Frontal cortex (tissue), 3 donors: ENCODE measurements at regions not wholly inside any gene's neighbourhood (a gene's known extent, or its start where the extent isn't known, plus 50 kb on each side); places are given as distances from the start of the nearest gene placed in this dataset.

Experiments
- DNase-seq, 2 donors: peaks; one replicate each; pipeline ENCODE4 v3.0.0; 2012; ENCODE audit warnings: low spot score in 2 of 2
- FAIRE-seq: peaks from 2 replicates; lab custom pipeline; 2012; peaks lifted over from hg19 to GRCh38; lab: Jason Lieb, UNC
- donor health status: control.
- donor health status: control.
- donor health status: control.

DNA sequence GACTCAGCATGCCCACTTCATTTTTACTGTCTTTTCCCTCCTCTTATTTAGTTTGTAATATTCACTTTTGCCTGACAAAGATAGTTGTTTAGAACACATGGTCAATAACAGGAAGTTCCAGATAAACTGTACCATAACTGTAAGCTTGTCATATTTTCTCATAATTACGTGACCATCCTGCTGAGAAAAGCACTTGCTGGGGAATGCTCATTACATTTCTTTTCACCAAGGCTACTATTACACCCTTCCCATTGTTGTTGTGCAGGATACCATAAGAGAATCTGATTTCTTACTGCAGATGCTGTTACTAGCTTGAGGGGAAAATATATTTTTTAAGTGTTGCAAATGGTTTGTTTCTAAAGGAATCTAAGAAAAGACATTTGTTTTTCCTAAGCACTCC lies 111.7 kb upstream of the SLITRK6 start:
- FAIRE-seq (no peak), DNase-seq (no peak)

DNA sequence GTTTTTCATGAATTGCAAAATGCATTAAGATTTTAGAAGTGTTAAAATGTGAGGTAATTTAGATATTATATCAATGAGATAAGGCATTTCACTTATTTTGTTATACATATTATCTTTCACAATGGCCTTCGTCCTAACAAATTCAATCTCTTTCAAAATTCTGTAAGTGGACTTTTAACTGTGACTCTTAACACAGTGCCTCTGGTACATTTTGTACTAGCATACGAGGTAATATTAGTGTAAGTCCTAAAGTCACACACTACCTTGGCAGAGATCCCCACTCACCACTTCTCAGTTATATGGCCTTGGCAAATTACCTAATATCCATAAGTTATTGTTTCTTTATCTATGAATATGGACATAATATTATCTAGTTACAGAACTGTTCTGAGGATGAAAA lies 101.3 kb upstream of the SLITRK6 start:
- FAIRE-seq, result no peak
- no peak for DNase-seq

DNA sequence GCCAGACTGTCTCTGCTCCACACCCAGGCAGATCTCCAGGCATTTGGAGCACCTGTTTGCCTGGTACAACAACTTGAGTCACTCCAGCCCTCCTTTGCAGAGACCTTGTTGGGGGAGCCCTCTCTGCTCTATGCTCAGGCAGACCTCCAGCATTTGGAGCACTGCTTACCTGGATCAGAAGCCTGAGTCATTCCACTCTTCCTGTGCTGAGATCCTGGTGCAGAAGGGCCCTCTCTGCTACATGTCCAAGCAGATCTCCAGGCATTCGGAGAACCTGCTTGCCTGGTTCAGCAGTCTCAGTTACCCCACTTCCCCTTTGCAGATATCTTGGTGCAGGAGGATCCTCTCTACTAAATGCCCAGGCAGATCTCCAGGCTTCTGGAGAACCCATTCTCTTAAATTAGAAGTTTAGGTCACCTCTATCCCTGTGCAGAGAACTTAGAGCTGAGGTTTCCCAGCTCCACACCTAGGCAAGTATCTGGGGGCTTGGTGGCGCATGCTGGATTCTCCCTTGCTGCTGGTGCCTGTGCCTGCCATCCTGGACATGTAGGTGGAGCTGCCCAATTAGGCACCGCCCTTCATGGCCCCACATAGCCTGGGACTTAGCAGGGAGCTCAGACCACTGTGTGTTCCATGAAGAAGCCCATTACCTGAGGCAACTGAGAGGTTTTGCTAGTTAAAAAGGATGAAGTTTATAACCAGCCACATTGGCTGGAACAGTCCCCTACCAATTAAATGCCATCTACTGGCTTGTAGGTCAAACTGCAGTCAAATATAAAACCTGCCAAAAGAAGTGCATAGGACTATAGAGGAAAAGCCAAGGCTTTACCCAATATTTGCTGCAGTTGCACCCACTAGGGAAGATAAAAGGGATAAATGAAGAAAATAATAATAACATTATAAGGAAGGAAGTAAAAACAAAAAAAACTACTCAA lies 97.6 kb upstream of the SLITRK6 start:
- no peak for DNase-seq
- no peak for FAIRE-seq

DNA sequence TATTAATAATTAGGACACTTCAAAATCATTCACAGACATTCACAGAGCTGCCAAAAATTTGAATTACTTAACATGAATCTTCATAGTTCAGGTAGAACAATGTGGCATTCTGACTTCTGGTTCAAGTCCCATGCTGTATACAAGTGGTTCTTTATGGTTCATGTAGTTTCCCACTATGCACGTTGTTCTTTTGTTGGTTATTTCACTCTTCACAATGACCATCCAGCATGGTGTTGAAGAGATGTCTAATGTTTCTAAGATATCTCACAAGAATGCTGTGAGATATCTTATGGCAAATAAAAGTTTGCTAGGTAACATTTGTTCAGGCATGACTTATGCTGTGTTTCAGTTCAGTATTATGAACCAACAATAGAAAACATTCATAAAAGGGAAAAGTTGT lies 88.2 kb upstream of the SLITRK6 start:
- no peak for FAIRE-seq
- no peak for DNase-seq

DNA sequence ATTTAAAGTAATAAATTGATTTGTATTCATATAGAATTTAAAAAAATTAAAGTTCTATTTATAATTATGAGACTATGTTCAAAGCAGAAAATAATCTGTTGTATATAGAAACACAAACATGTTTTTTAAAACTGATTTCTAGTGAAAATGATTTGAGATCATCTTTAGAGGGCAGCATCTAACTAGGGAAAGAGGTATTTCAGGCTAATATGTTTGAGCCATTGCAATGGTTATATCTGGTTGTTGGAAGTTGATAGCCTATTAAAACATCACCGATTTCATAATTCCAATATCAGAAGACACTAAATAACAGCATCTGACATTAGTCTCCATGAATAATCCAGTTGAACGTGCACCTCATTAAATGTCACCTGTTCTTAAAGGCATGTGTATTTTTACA lies 79.8 kb upstream of the SLITRK6 start:
- DNase-seq (no peak), FAIRE-seq (no peak)

DNA sequence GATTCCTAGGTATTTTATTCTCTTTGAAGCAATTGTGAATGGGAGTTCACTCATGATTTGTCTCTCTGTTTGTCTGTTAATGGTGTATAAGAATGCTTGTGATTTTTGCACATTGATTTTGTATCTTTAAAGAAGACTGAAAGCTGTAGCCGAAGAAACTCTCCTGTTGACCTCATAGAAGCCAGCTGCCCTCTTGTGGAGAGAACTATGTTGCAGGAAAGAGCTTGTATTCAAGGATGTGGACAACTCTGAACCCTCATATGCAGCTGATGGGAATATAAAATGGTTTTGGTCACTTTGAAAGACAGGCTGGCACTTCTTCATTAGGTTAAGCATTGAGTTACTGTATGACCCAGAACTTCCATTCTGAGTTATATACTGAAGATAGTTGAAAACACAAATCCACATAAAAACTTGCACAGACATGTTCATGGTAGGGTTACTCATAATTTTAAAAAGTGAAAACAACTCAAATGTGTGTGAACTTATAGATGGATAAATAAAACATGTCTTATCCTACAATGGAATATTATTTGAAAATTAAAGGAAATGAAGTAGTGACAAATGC lies 65.8 kb upstream of the SLITRK6 start:
- no peak for FAIRE-seq
- no peak for DNase-seq

DNA sequence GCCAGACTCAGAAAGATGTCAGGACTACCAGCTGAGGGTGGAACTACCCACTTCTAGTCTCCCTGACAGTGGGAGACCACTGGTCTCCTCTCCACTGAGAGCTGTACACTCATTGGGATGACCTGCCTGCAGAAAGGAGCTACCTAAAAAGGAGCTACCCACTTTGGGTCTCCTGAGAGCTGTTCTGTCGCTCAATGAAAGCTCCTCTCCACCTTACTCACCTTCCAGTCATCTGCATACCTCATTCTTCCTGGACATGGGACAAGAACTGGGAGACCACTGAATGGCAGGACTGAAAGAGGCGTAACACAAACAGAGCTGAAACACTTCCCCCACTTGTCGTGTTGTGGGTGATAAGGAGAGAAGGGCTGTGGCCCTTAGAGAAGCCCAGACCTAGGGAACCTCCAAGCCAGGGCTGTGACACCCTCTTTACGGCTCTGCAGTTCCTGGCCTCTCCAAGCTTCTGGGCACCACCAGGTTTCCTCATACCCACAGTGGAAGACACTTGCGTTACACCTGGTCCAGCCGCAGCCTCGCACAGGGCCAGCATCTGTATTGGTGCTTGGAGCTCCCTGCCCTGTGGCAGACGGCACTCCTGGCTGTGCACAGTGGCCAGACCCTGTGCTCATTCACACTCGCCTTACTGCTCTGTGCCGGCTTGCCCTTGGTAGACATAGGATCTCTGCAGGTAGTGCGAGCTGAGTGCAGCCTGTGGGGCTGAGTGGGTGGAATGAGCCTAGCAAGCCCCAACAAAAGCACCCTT lies 54.9 kb upstream of the SLITRK6 start:
- FAIRE-seq, result no peak
- no peak for DNase-seq

DNA sequence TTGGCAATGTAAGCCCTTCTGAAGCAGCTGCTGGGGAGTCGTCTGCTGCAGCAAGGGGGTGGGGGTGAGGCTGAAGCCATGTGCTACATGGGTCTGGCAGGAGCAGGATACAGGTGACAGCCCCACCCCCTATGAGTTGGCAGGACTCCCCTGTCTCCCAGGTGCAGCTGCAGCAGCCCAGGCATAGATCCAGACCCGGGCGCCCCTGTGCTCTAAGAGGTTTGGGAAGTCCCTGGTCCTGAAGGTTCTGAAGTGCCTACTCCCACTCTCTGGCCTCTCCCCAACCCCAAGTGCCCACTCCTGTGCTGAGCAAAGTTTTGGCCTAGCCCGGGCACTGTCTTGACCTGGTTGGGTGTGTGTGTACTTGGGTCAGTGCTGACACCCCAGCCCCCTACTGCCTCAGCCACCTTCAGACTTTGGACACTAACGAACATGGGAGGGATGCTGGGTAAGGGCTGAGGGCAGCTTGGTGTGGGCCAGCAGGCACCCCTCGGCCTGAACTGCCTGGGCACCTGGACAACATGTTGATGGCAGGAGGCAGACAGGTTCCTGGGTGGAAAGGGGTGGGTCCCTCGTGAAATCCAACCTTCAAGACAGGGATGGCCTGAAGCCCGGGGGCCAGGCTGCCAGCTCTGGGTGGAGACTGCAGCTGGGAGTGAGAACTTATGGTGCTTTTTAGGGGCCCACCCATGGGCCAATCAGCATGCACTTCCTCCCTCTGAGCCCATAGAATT lies 54.1 kb upstream of the SLITRK6 start:
- DNase-seq (no peak), FAIRE-seq (no peak)
